ENCODE measurements at regions not wholly inside any gene's neighbourhood (a gene's known extent, or its start where the extent isn't known, plus 50 kb on each side); places are given as distances from the start of the nearest gene placed in this dataset.
A peak's percentile ranks its signal among the peaks of the same experiment; 100 is the strongest.

- DNase-seq (ENCODE audit: low read depth) = no peak
Measured at GRCh38 chr2:198795419-198795818, 662.3 kb downstream of the SATB2 start.

- no peak for DNase-seq (ENCODE audit: low read depth)
Measured at GRCh38 chr2:198791623-198792022, 666.1 kb downstream of the SATB2 start.

- no peak for DNase-seq (ENCODE audit: low read depth)
Measured at GRCh38 chr2:198788676-198789075, 669.1 kb downstream of the SATB2 start.

GRCh38 chr2:198782734-198783133 lies 675.0 kb downstream of the SATB2 start:
- DNase-seq (ENCODE audit: low read depth) = no peak

- DNase-seq (ENCODE audit: low read depth) = no peak
Measured at GRCh38 chr2:198776616-198777406, 680.9 kb downstream of the SATB2 start.

- DNase-seq (ENCODE audit: low read depth) = no peak
Measured at GRCh38 chr2:198775737-198776136, 682.0 kb downstream of the SATB2 start.

GRCh38 chr2:198774576-198774975 lies 683.2 kb downstream of the SATB2 start:
- no peak for DNase-seq (ENCODE audit: low read depth)

- no peak for DNase-seq (ENCODE audit: low read depth)
Measured at GRCh38 chr2:198767694-198768093, 690.0 kb downstream of the SATB2 start.

GRCh38 chr2:198763793-198764192 lies 693.9 kb downstream of the SATB2 start:
- peak; percentile 4 for DNase-seq (ENCODE audit: low read depth)

- DNase-seq (ENCODE audit: low read depth) = no peak
Measured at GRCh38 chr2:198762441-198762840, 695.3 kb downstream of the SATB2 start.

GRCh38 chr2:198757069-198757468 lies 700.7 kb downstream of the SATB2 start:
- DNase-seq (ENCODE audit: low read depth) = no peak

GRCh38 chr2:198756166-198756565 lies 701.6 kb downstream of the SATB2 start:
- DNase-seq (ENCODE audit: low read depth) = peak; percentile 48

GRCh38 chr2:198753101-198753500 lies 704.6 kb downstream of the SATB2 start:
- no peak for DNase-seq (ENCODE audit: low read depth)

GRCh38 chr2:198749364-198749763 lies 708.4 kb downstream of the SATB2 start:
- no peak for DNase-seq (ENCODE audit: low read depth)

- no peak for DNase-seq (ENCODE audit: low read depth)
Measured at GRCh38 chr2:198731842-198732399, 725.8 kb downstream of the SATB2 start.

- DNase-seq (ENCODE audit: low read depth) = no peak
Measured at GRCh38 chr2:198720266-198720665, 737.5 kb downstream of the SATB2 start.

- DNase-seq (ENCODE audit: low read depth) = no peak
Measured at GRCh38 chr2:198717451-198717850, 740.3 kb downstream of the SATB2 start.

- no peak for DNase-seq (ENCODE audit: low read depth)
Measured at GRCh38 chr2:198715302-198715835, 742.4 kb downstream of the SATB2 start.

GRCh38 chr2:198712485-198712884 lies 745.3 kb downstream of the SATB2 start:
- no peak for DNase-seq (ENCODE audit: low read depth)

GRCh38 chr2:198711484-198711883 lies 746.3 kb downstream of the SATB2 start:
- no peak for DNase-seq (ENCODE audit: low read depth)

GRCh38 chr2:198710562-198710961 lies 747.2 kb downstream of the SATB2 start:
- no peak for DNase-seq (ENCODE audit: low read depth)

- DNase-seq (ENCODE audit: low read depth) = no peak
Measured at GRCh38 chr2:198706476-198707082, 751.2 kb downstream of the SATB2 start.

- DNase-seq (ENCODE audit: low read depth) = no peak
Measured at GRCh38 chr2:198703281-198703680, 754.5 kb downstream of the SATB2 start.

Measured in fibroblast of gingiva (primary cell).